ENCODE measurements at regions not wholly inside any gene's neighbourhood (a gene's known extent, or its start where the extent isn't known, plus 50 kb on each side); places are given as distances from the start of the nearest gene placed in this dataset.

GRCh38 chr15:20351448-20351971, 190.1 kb downstream of the GOLGA6L6 start:
- DNase-seq (ENCODE audit: low read depth, low spot score), result no peak
- in situ Hi-C loops (cut with HindIII; ENCODE audit: low sequenced_read_pairs), result no loop called here
- no peak overlapping the region for H3K4me3 ChIP-seq (ENCODE audit: low read depth, low read length)
- TF ChIP-seq CTCF (IDR thresholded peaks at IDR 0.05; ENCODE audit: low read depth, low read length), result no peak

GRCh38 chr15:20349774-20350498, 191.7 kb downstream of the GOLGA6L6 start:
- DNase-seq (ENCODE audit: low read depth, low spot score), result no peak
- no peak for TF ChIP-seq CTCF (IDR thresholded peaks at IDR 0.05; ENCODE audit: low read depth, low read length)
- no peak overlapping the region for H3K4me3 ChIP-seq (ENCODE audit: low read depth, low read length)
- in situ Hi-C loops (cut with HindIII; ENCODE audit: low sequenced_read_pairs), result no loop called here

- H3K4me3 ChIP-seq (ENCODE audit: low read depth, low read length), result no peak overlapping the region
- in situ Hi-C loops (cut with HindIII; ENCODE audit: low sequenced_read_pairs), result no loop called here
- no peak for DNase-seq (ENCODE audit: low read depth, low spot score)
- no peak for TF ChIP-seq CTCF (IDR thresholded peaks at IDR 0.05; ENCODE audit: low read depth, low read length)
These were observed 192.5 kb downstream of the GOLGA6L6 start for GRCh38 chr15:20348900-20349773.

- DNase-seq (ENCODE audit: low read depth, low spot score), result no peak
- in situ Hi-C loops (cut with HindIII; ENCODE audit: low sequenced_read_pairs), result no loop called here
- TF ChIP-seq CTCF (IDR thresholded peaks at IDR 0.05; ENCODE audit: low read depth, low read length), result no peak
- no peak overlapping the region for H3K4me3 ChIP-seq (ENCODE audit: low read depth, low read length)
These were observed 193.2 kb downstream of the GOLGA6L6 start for GRCh38 chr15:20348291-20348899.

- H3K4me3 ChIP-seq (ENCODE audit: low read depth, low read length), result no peak overlapping the region
- TF ChIP-seq CTCF (IDR thresholded peaks at IDR 0.05; ENCODE audit: low read depth, low read length), result no peak
- in situ Hi-C loops (cut with HindIII; ENCODE audit: low sequenced_read_pairs), result no loop called here
- no peak for DNase-seq (ENCODE audit: low read depth, low spot score)
These were observed 195.4 kb downstream of the GOLGA6L6 start for GRCh38 chr15:20346082-20346805.
